Endothelial cell of umbilical vein (primary cell): ENCODE measurements at regions not wholly inside any gene's neighbourhood (a gene's known extent, or its start where the extent isn't known, plus 50 kb on each side); places are given as distances from the start of the nearest gene placed in this dataset.

Experiments
- BruUV-seq: library from RNA; stranded (reverse); fragments of 400-500 nt; replicated peaks from 2 replicates; lab custom pipeline; 2021; lab: Mats Ljungman, UMichigan
- CTCF ChIA-PET: fragments of 300-600, 350-600 bp; sonication (Branson Sonifier 250); formaldehyde crosslinking; loops from one replicate; lab custom pipeline; 2021; ENCODE audit warnings: antibody characterized with exemption, inconsistent platforms; lab: Charles Lee
- POLR2A ChIA-PET: fragments of 300-600, 350-600 bp; sonication (Branson Sonifier 250); formaldehyde crosslinking; loops from one replicate; lab custom pipeline; 2021; ENCODE audit warnings: antibody characterized with exemption, inconsistent platforms; lab: Charles Lee
- DNase-seq: peaks from one replicate; pipeline ENCODE4 v3.0.0-alpha.2; 2011; ENCODE audit warnings: low read depth, low spot score
- FAIRE-seq: peaks from 2 replicates; lab custom pipeline; 2011; peaks lifted over from hg19 to GRCh38; lab: Jason Lieb, UNC
- H2AFZ ChIP-seq: 2 replicates; pipeline ENCODE4 v1.6.0; 2012; ENCODE audit warnings: low read depth, low read length, control low read depth, inconsistent platforms
- H3K27ac ChIP-seq: 2 replicates; pipeline ENCODE4 v1.5.1; 2011; ENCODE audit warnings: low read depth, mild to moderate bottlenecking, control low read depth, low read length, moderate library complexity; ENCODE audit not compliant: insufficient read depth
- H3K27me3 ChIP-seq, 2 experiments: 2 replicates each; pipeline versions ENCODE4 v1.6.0 to v1.6.1; 2011; ENCODE audit warnings: low read length in 2 of 2, mixed read lengths in 1 of 2; ENCODE audit not compliant: control insufficient read depth in 2 of 2, insufficient read depth in 2 of 2
- H3K36me3 ChIP-seq, 2 experiments: 2 replicates in 1 of 2; 3 replicates in 1 of 2; pipeline ENCODE4 v1.5.1; 2011; ENCODE audit warnings: low read length in 2 of 2, mild to moderate bottlenecking in 1 of 2, moderate library complexity in 1 of 2; ENCODE audit not compliant: control insufficient read depth in 2 of 2, insufficient read depth in 2 of 2; ENCODE audit errors: extremely low read depth in 1 of 2
- H3K4me1 ChIP-seq: 3 replicates; pipeline ENCODE4 v1.5.1; 2011; ENCODE audit warnings: mild to moderate bottlenecking, low read length; ENCODE audit not compliant: control insufficient read depth, insufficient read depth; ENCODE audit errors: extremely low read depth
- H3K4me2 ChIP-seq: 2 replicates; pipeline ENCODE4 v1.6.1; 2011; ENCODE audit warnings: low read length, control low read depth, mixed read lengths; ENCODE audit not compliant: insufficient read depth
- H3K4me3 ChIP-seq, 3 experiments: fragments of 200-600 bp in 1 of 3; sonication (generic), shearing (Covaris generic) in 1 of 3; replicated peaks in 1 of 3; 2 replicates each; pipeline ENCODE4 v1.5.1; 2011 to 2016; ENCODE audit warnings: control low read depth in 3 of 3, low read length in 3 of 3, mild to moderate bottlenecking in 2 of 3, inconsistent platforms in 1 of 3, low read depth in 1 of 3, moderate library complexity in 1 of 3; ENCODE audit not compliant: insufficient read depth in 1 of 3
- H3K79me2 ChIP-seq: 2 replicates; pipeline ENCODE4 v1.6.0; 2012; ENCODE audit warnings: low read length, inconsistent platforms; ENCODE audit not compliant: control insufficient read depth, insufficient read depth
- H3K9ac ChIP-seq: replicated peaks from 2 replicates; pipeline ENCODE3; 2011; ENCODE audit warnings: low read length, control low read depth; ENCODE audit not compliant: insufficient read depth; ENCODE audit errors: extremely low read depth
- H3K9me1 ChIP-seq: replicated peaks from 3 replicates; pipeline ENCODE4 v1.6.0; 2011; ENCODE audit warnings: mild to moderate bottlenecking, low read length; ENCODE audit not compliant: control insufficient read depth, insufficient read depth; ENCODE audit errors: extremely low read depth
- H3K9me3 ChIP-seq: replicated peaks from 2 replicates; pipeline ENCODE4 v1.5.1; 2012; ENCODE audit warnings: low read length, inconsistent platforms; ENCODE audit not compliant: control insufficient read depth, insufficient read depth
- H4K20me1 ChIP-seq: replicated peaks from 2 replicates; pipeline ENCODE3; 2011; ENCODE audit warnings: mild to moderate bottlenecking, low read length; ENCODE audit not compliant: control insufficient read depth, insufficient read depth; ENCODE audit errors: extremely low read depth
- EZH2 ChIP-seq: IDR thresholded peaks from 2 replicates; pipeline ENCODE4 v1.6.1; 2012; ENCODE audit warnings: borderline replicate concordance, low read depth, mild to moderate bottlenecking, moderate library complexity, low read length, inconsistent platforms; ENCODE audit not compliant: severe bottlenecking
- FOS ChIP-seq: IDR thresholded peaks from 2 replicates; pipeline ENCODE4 v1.6.1; 2011; ENCODE audit warnings: mild to moderate bottlenecking, low read length, moderate library complexity, borderline replicate concordance; ENCODE audit not compliant: insufficient read depth
- GATA2 ChIP-seq: IDR thresholded peaks from 2 replicates; pipeline ENCODE4 v1.7.0; 2011; ENCODE audit warnings: low read depth, mild to moderate bottlenecking, moderate library complexity, mixed read lengths, low read length; ENCODE audit not compliant: insufficient read length, insufficient read depth
- JUN ChIP-seq: IDR thresholded peaks from 2 replicates; pipeline ENCODE4 v1.6.1; 2011; ENCODE audit warnings: borderline replicate concordance, low read depth; ENCODE audit not compliant: insufficient read length, insufficient read depth
- MYC ChIP-seq: IDR thresholded peaks from one replicate; pipeline ENCODE4 v1.6.1; 2011; ENCODE audit warnings: mild to moderate bottlenecking, low read depth, low read length
- POLR2A ChIP-seq: IDR thresholded peaks from 2 replicates; pipeline ENCODE4 v1.6.1; 2012; ENCODE audit warnings: low read depth, mild to moderate bottlenecking, control low read depth, low read length
- POLR2AphosphoS5 ChIP-seq: IDR thresholded peaks from 2 replicates; pipeline ENCODE4 v1.6.1; 2012; ENCODE audit warnings: low read depth, mild to moderate bottlenecking, control low read depth, low read length, moderate library complexity; ENCODE audit not compliant: insufficient read depth
- dilution Hi-C: fragments of 300-500 bp; cut with MboI; formaldehyde crosslinking; loops from one replicate; pipeline ENCODE4 v1.15.0; 2019; ENCODE audit warnings: low sequenced_read_pairs; ENCODE audit not compliant: extremely low pct_ligation_motif_present
- intact Hi-C: fragments of 100-400 bp; cut with micrococcal nuclease; formaldehyde crosslinking; loops from one replicate; pipeline ENCODE4 v1.10.0; 2022
- TF ChIP-seq, protein P1 (sequence below), 2 donors: IDR thresholded peaks; 1 replicate in 1 of 2; 2 replicates in 1 of 2; pipeline ENCODE4 v1.5.1; 2011; ENCODE audit warnings: low read length in 2 of 2, mild to moderate bottlenecking in 2 of 2, moderate library complexity in 2 of 2, control low read depth in 1 of 2, inconsistent platforms in 1 of 2, low read depth in 1 of 2; ENCODE audit not compliant: insufficient read depth in 1 of 2; ENCODE audit errors: extremely low read depth in 1 of 2
- TF ChIP-seq, protein P2 (sequence below): IDR thresholded peaks from 2 replicates; pipeline ENCODE4 v1.6.1; 2011; ENCODE audit not compliant: insufficient read depth, insufficient read length

DNA sequence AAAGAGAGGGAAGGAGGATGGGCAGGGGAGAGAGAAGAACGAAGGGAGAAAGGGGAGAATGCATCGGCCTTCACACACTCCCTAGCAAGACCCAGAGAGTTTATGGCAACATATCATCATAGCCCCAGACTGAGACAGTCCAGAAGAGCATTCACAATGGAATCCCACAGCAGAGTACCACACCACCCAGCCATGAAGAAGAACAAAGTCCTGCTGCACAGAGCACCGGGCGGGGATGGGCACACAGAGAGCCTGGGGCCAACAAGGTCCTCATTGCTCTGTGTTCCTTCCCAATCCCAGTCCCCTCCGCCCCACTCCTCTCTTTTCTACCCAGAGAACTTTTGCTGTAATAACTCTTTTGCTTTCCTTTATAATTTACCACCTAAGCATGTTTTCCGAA lies 118.1 kb upstream of the TMPRSS2 start:
- Histone ChIP-seq H3K4me3 (no peak overlapping the region), H3K4me2 (no peak overlapping the region), H3K4me1 (no peaks in the 10 kb centered on the region), H3K36me3 (no peaks in the 10 kb centered on the region), H3K9ac (no peak overlapping the region), H3K27me3 (no peaks in the 10 kb centered on the region), H3K27ac (no peak overlapping the region), H3K79me2 (no peaks in the 10 kb centered on the region), H2AFZ (no peak overlapping the region), H4K20me1 (no peaks in the 10 kb centered on the region), H3K9me3 (no peaks in the 10 kb centered on the region), H3K9me1 (no peaks in the 10 kb centered on the region)
- POLR2A ChIA-PET = no interaction called here
- TF ChIP-seq POLR2A (no peak), EZH2 (no peak), GATA2 (no peak), FOS (no peak), POLR2AphosphoS5 (no peak), MYC (no peak), JUN (no peak)
- TF ChIP-seq, protein P1, sequence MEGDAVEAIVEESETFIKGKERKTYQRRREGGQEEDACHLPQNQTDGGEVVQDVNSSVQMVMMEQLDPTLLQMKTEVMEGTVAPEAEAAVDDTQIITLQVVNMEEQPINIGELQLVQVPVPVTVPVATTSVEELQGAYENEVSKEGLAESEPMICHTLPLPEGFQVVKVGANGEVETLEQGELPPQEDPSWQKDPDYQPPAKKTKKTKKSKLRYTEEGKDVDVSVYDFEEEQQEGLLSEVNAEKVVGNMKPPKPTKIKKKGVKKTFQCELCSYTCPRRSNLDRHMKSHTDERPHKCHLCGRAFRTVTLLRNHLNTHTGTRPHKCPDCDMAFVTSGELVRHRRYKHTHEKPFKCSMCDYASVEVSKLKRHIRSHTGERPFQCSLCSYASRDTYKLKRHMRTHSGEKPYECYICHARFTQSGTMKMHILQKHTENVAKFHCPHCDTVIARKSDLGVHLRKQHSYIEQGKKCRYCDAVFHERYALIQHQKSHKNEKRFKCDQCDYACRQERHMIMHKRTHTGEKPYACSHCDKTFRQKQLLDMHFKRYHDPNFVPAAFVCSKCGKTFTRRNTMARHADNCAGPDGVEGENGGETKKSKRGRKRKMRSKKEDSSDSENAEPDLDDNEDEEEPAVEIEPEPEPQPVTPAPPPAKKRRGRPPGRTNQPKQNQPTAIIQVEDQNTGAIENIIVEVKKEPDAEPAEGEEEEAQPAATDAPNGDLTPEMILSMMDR (IDR thresholded peaks at IDR 0.05; ENCODE audit: extremely low read depth in 1 of 2, insufficient read depth in 1 of 2, low read depth in 1 of 2, low read length in 2 of 2) = no peak
- TF ChIP-seq, protein P2, sequence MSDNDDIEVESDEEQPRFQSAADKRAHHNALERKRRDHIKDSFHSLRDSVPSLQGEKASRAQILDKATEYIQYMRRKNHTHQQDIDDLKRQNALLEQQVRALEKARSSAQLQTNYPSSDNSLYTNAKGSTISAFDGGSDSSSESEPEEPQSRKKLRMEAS = no peak
- no peak for DNase-seq
- CTCF ChIA-PET = no interaction called here
- BruUV-seq = no TSS peak
- FAIRE-seq = no peak
- intact Hi-C loops (no loop called here), dilution Hi-C loops (no loop called here)
